ENCODE measurements at regions not wholly inside any gene's neighbourhood (a gene's known extent, or its start where the extent isn't known, plus 50 kb on each side); places are given as distances from the start of the nearest gene placed in this dataset.
"Not testable (repeated sequence)": the region's sequence is repeated elsewhere in the genome, so short reads cannot be mapped to it uniquely, and the experiment has no call there.

- DNase-seq = no peak
- intact Hi-C loops (cut with DNase I) = no loop called here
Observed at GRCh38 chr7:51961804-51962203, 645.2 kb upstream of the COBL start.

GRCh38 chr7:51950813-51951212 lies 634.2 kb upstream of the COBL start:
- no peak for DNase-seq
- intact Hi-C loops (cut with DNase I) = no loop called here

- intact Hi-C loops (cut with DNase I) = no loop called here
- no peak for DNase-seq
Observed at GRCh38 chr7:51949726-51950644, 633.4 kb upstream of the COBL start.

- no peak for DNase-seq
- intact Hi-C loops (cut with DNase I) = no loop called here
Observed at GRCh38 chr7:51930834-51931233, 614.2 kb upstream of the COBL start.

GRCh38 chr7:51929818-51930217 lies 613.2 kb upstream of the COBL start:
- intact Hi-C loops (cut with DNase I) = no loop called here
- no peak for DNase-seq

GRCh38 chr7:51927738-51928137 lies 611.1 kb upstream of the COBL start:
- intact Hi-C loops (cut with DNase I) = no loop called here
- no peak for DNase-seq

GRCh38 chr7:51918581-51918980 lies 602.0 kb upstream of the COBL start:
- no peak for DNase-seq
- intact Hi-C loops (cut with DNase I) = no loop called here

GRCh38 chr7:51901489-51901840 lies 584.9 kb upstream of the COBL start:
- intact Hi-C loops (cut with DNase I) = no loop called here
- DNase-seq = no peak

GRCh38 chr7:51900755-51901488 lies 584.3 kb upstream of the COBL start:
- intact Hi-C loops (cut with DNase I); DNase-seq: not testable (repeated sequence)

- DNase-seq = no peak
- intact Hi-C loops (cut with DNase I) = no loop called here
Observed at GRCh38 chr7:51899611-51900010, 583.0 kb upstream of the COBL start.

- intact Hi-C loops (cut with DNase I) = no loop called here
Observed at GRCh38 chr7:51882412-51882811, 565.8 kb upstream of the COBL start.

GRCh38 chr7:51881309-51881708 lies 564.7 kb upstream of the COBL start:
- intact Hi-C loops (cut with DNase I) = no loop called here
- DNase-seq = no peak

More at GRCh38 chr7:51882412-51882811, 565.8 kb upstream of the COBL start:
- DNase-seq = no peak

- DNase-seq = no peak
Observed at GRCh38 chr7:51878865-51879264, 562.3 kb upstream of the COBL start.

GRCh38 chr7:51869452-51869851 lies 552.8 kb upstream of the COBL start:
- intact Hi-C loops (cut with DNase I) = no loop called here
- no peak for DNase-seq

More at GRCh38 chr7:51878865-51879264, 562.3 kb upstream of the COBL start:
- intact Hi-C loops (cut with DNase I) = no loop called here

- intact Hi-C loops (cut with DNase I) = no loop called here
- no peak for DNase-seq
Observed at GRCh38 chr7:51867117-51867516, 550.5 kb upstream of the COBL start.

GRCh38 chr7:51860305-51860704 lies 543.7 kb upstream of the COBL start:
- intact Hi-C loops (cut with DNase I) = no loop called here
- DNase-seq = no peak

GRCh38 chr7:51850126-51850525 lies 533.5 kb upstream of the COBL start:
- DNase-seq = no peak
- intact Hi-C loops (cut with DNase I) = no loop called here

GRCh38 chr7:51847461-51848134 lies 531.0 kb upstream of the COBL start:
- intact Hi-C loops (cut with DNase I) = no loop called here
- no peak for DNase-seq

- DNase-seq; intact Hi-C loops (cut with DNase I): not testable (repeated sequence)
Observed at GRCh38 chr7:51839130-51839529, 522.5 kb upstream of the COBL start.

GRCh38 chr7:51827631-51828030 lies 511.0 kb upstream of the COBL start:
- intact Hi-C loops (cut with DNase I) = no loop called here
- DNase-seq = no peak

All from head of caudate nucleus (tissue), 42 donors.